Fibroblast of skin of scalp (primary cell): ENCODE measurements at regions not wholly inside any gene's neighbourhood (a gene's known extent, or its start where the extent isn't known, plus 50 kb on each side); places are given as distances from the start of the nearest gene placed in this dataset.
"Not testable (repeated sequence)": the region's sequence is repeated elsewhere in the genome, so short reads cannot be mapped to it uniquely, and the experiment has no call there.

Experiments
- DNase-seq: peaks from one replicate; pipeline ENCODE4 v3.0.0-alpha.2; 2013

- no peak for DNase-seq
Observed at GRCh38 chr10:28449382-28449781, 83.5 kb upstream of the WAC start.

DNA sequence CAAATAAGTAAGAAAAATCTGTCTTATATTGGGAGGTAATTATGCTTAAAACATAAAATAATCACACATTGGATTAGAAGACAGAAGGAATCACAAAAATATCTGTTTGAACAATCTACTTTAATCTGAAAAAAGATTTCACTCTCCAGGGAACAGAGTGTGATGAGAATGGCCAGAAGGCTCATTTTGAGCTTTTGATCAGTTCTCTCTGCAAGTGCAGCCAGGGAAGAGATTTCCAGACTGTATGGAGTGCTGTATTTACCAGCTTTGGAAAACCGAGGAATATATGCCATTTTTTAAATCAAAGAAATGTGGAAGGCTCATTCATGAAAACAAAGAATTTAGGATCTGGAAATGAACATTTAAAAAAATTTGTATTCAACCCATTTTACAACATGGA, 83.0 kb upstream of the WAC start:
- DNase-seq: no peak

GRCh38 chr10:28453926-28454325, 79.0 kb upstream of the WAC start:
- no peak for DNase-seq

DNA sequence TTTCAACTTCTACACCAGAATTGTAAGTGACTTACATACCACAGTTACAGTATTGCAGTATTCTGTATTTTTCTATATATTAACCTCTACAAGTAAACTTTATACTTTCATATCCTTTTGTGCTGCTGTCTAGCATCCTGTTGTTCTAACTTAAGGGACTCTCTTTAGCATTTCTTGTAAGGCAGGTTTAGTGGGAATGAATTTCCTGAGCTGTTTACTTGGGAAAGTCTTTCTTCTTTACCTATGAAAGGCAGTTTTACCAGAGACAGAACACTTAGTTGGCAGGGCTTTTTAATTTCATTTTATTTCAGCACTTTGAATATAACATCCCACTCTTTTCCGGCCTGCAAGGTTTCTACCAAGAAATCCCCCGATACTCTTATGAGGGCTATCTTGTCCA, 75.8 kb upstream of the WAC start:
- DNase-seq: no peak

- DNase-seq: not testable (repeated sequence)
Observed at GRCh38 chr10:28457873-28458272, 75.0 kb upstream of the WAC start.

DNA sequence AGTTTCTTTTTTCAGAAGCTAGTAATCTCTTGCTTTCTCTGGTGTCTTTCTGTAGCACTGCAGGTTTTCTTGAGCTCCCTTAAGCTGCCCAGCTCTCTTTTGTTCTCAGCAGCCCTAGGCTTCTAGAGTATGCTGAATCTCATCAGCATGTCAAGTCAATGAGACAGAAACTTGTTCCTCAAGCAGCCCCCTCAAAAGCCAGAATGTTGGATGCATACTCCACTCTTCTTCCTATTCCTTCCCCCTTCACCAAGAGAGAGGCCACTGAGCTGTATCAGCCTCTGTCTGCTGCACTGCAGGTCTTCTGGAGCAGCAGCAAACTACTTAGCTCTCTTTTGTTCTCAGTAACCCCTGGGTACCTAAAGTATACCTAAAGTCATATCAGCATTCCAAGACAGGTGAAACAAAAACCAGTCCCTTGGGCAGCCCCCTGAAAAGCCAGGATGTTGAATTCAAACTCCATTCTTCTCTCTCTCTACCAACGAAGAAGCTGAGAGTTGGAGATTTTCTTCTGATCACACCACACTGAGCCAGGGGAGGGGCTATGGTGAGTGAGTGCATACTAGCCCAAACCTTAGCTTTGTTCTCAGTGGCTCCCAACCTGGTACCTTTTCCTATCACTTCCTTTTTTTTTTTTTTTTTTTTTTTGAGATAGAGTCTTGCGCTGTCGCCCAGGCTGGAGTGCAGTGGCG, 73.3 kb upstream of the WAC start:
- DNase-seq: no peak

- DNase-seq: no peak
Observed at GRCh38 chr10:28463141-28463540, 69.8 kb upstream of the WAC start.

- no peak for DNase-seq
Observed at GRCh38 chr10:28463676-28464395, 69.1 kb upstream of the WAC start.

DNA sequence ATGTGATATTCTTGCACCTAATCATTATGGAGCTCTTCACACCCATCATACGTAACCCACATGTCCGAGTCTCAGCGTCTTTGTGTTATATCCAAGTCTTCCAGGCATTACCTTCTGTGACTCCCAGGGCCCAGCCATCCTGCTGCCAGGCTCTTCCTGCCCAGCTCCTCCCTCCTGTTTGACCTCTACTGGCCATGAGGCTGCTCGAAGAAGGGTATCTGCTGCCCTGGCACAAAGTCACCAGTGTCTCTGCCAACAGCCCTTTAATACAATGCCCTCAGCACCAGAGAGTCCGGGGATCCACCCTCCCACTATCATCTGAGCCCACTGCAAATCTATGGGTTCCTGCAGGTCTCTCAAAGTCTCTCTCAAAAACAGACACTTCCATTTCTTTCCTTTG, 65.3 kb upstream of the WAC start:
- no peak for DNase-seq

DNA sequence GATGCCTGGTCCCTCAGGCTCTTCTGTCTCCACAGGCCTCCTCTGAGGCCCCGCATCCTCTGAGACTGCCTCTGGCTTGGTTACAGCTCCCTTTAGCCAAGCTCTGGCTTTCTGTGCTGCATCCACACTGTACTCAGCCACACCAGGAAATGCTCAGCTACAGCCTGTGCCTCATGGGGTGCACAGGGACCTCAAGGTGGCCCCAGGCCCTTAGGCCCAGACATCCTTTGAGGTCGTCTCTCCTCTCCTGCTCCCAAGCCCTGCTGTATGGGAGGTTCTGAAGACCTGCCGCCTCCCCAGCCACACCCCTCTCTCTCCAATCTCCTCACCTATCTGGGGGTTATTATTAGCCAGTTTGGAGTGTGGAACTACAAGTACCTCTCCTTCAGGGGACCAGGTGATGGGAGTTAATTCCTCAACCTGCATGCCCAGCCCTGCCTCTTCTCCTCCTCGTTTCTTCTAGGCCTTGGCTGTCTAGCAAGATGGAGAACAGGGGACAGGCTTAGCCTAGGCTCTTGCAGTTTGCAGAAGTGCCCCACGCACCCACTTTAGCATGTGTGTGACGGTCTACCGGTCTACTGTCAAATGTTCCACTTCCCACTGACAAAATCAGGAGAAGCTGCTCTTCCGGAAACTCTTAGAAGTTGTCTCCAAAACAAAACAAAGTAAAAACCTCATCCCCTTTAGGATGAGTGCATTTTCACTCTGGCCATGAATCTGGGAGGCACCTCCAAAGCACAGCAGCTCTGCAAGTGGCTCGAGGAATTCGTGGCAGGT, 64.0 kb upstream of the WAC start:
- no peak for DNase-seq

GRCh38 chr10:28470873-28471651, 61.9 kb upstream of the WAC start:
- DNase-seq: no peak

DNA sequence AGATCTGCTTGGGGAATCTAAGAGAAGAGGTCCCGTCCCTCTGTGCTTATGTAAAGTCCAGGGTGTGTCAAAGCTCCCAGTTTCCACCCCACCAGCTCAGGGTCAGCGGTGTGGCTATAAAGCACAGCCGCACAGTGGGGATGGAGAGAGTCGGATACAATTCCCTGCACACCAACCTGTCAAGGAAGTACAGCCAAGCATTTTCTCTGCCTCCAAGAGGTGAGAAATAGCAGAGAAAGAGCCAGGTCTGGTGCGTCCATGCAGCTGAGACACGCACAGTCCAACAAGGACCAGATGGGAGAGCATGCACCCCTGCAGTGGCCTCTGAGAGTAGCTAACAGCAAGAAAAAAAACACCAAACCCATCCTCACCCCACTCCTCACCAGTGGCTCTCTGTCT, 61.3 kb upstream of the WAC start:
- no peak for DNase-seq

DNA sequence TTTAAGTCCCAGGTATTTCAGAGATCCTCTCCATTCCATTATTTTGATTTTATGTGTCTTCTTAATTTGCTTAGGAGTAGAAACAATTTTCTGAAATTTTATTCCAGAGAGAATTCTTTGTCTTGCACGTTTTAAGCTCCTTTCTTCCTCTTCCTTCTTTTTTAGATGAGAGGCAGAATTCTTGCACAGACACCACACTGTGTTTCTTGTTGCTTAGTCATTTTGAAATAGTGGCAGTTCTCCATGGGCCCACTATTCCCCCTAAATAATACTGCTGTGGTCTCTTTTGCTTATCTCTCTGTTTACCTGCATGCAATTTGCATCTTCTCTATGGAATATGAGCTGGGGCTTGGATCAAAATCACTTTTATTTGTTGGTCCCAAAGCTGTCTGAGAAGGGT, 54.3 kb upstream of the WAC start:
- no peak for DNase-seq

DNA sequence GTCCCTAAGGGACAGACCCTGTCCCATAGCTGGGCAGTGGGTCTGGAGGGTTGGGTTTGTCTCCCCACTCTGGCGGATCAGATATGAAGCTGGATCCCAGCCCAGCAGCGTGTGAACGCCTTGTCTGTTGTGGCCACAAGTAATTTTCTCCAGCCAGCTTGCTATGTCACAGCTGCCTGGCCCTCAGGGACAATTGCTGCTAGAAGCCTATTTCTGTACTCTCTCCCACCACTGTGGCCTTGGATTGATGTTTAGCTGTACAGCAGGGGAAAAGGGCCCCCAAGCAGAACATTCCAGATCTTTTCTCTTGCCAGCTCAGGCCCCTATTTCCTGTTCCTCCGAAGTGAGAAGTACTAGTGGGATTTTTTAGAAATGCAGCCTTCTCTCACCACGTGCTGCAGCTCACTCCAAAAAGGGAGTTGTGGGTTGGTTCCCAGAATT, 53.5 kb upstream of the WAC start:
- DNase-seq: no peak

GRCh38 chr10:28479927-28480627, 52.8 kb upstream of the WAC start:
- DNase-seq: no peak

GRCh38 chr10:28480628-28480965, 52.3 kb upstream of the WAC start:
- DNase-seq: no peak

DNA sequence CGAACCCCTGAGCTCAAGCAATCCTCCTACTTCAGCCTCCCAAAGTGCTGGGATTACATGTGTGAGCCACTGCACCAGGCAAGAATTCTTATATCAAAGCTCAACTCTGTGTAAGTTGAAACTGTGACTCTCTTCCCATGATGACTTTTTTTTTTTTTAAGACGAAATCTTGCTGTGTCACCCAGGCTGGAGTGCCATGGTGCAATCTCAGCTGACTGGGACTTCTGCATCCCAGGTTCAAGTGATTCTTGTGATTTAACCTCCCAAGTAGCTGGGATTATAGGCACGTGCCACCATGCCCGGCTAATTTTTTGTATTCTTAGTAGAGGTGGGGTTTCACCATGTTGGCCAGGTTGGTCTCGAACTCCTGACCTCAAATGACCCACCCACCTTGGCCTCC, 51.6 kb upstream of the WAC start:
- DNase-seq: not testable (repeated sequence)

GRCh38 chr10:28481968-28482367, 51.0 kb upstream of the WAC start:
- DNase-seq: no peak
